K562 (cell line): ENCODE measurements at regions not wholly inside any gene's neighbourhood (a gene's known extent, or its start where the extent isn't known, plus 50 kb on each side); places are given as distances from the start of the nearest gene placed in this dataset.

ENCODE experiments used
- ATAC-seq: fragments of 200-7000 bp; cut with Tn5 transposase; 3 replicates; pipeline ENCODE4 v1.9.1; 2020; ENCODE audit warnings: moderate library complexity
- BruUV-seq: library from RNA; stranded (reverse); fragments of 400-500 nt; replicated peaks from 2 replicates; lab custom pipeline; 2021; lab: Mats Ljungman, UMichigan
- CTCF ChIA-PET: fragments of 300-600 bp; formaldehyde crosslinking; extraction: SDS; loops from one replicate; lab custom pipeline; 2021; ENCODE audit warnings: low intra/inter-chr PET ratio; lab: Yijun Ruan, JAX
- POLR2A ChIA-PET: fragments of 300-600, 350-650 bp; sonication (Branson Sonifier 250); formaldehyde crosslinking; extraction: SDS; loops from one replicate; lab custom pipeline; 2021; ENCODE audit warnings: antibody characterized with exemption, inconsistent platforms; lab: Yijun Ruan, JAX
- DNase-seq, 4 experiments: peaks; one replicate each; pipeline versions ENCODE4 v3.0.0 to v3.0.0-alpha.2; 2011 to 2018; ENCODE audit warnings: low spot score in 3 of 4, mixed read lengths in 3 of 4; ENCODE audit errors: extremely low read depth in 1 of 4
- FAIRE-seq: peaks from 2 replicates; lab custom pipeline; 2011; peaks lifted over from hg19 to GRCh38; lab: Jason Lieb, UNC
- H2AFZ ChIP-seq: 2 replicates; pipeline ENCODE4 v1.6.0; 2011; ENCODE audit warnings: low read depth, low read length, control low read depth, inconsistent platforms
- H3K27ac ChIP-seq: fragments of 200-600 bp; 3 replicates; pipeline ENCODE4 v1.8.0; 2011; ENCODE audit warnings: low read depth, mild to moderate bottlenecking, control low read depth, inconsistent platforms, low read length, moderate library complexity, mixed read lengths; ENCODE audit errors: extremely low read depth
- H3K27me3 ChIP-seq, 2 experiments: fragments of 300-600 bp in 1 of 2; 2 replicates in 1 of 2; 3 replicates in 1 of 2; pipeline versions ENCODE4 v1.6.0 to v1.8.0; 2011; ENCODE audit warnings: inconsistent platforms in 2 of 2, low read length in 2 of 2, mild to moderate bottlenecking in 1 of 2, mixed read lengths in 1 of 2, moderate library complexity in 1 of 2; ENCODE audit not compliant: control insufficient read depth in 2 of 2, insufficient read depth in 2 of 2
- H3K36me3 ChIP-seq: fragments of 300-600 bp; 3 replicates; pipeline ENCODE4 v1.8.0; 2011; ENCODE audit warnings: mild to moderate bottlenecking, low read length, inconsistent platforms; ENCODE audit not compliant: control insufficient read depth, insufficient read depth
- H3K4me1 ChIP-seq, 2 experiments: fragments of 200-600 bp in 1 of 2; replicated peaks in 1 of 2; 2 replicates in 1 of 2; 3 replicates in 1 of 2; pipeline versions ENCODE4 v1.5.1 to v1.8.0; 2011; ENCODE audit warnings: inconsistent platforms in 2 of 2, low read length in 2 of 2, mild to moderate bottlenecking in 1 of 2, mixed read lengths in 1 of 2, moderate library complexity in 1 of 2; ENCODE audit not compliant: control insufficient read depth in 2 of 2, insufficient read depth in 2 of 2
- H3K4me2 ChIP-seq: 2 replicates; pipeline ENCODE4 v1.6.1; 2011; ENCODE audit warnings: low read length, control low read depth, inconsistent platforms, mixed read lengths; ENCODE audit not compliant: insufficient read depth
- H3K4me3 ChIP-seq: fragments of 200-600 bp; sonication (generic), shearing (Covaris generic); 2 replicates; pipeline ENCODE4 v1.5.1; 2016; ENCODE audit warnings: control low read depth, inconsistent platforms
- H3K79me2 ChIP-seq: fragments of 200-600 bp; 3 replicates; pipeline ENCODE4 v1.8.0; 2011; ENCODE audit warnings: low read length, inconsistent platforms; ENCODE audit not compliant: control insufficient read depth, insufficient read depth
- H3K9ac ChIP-seq, 2 experiments: 2 replicates each; pipeline versions ENCODE4 v1.6.0 to v1.6.1; 2011; ENCODE audit warnings: low read depth in 2 of 2, low read length in 2 of 2, control low read depth in 1 of 2, inconsistent platforms in 1 of 2, mild to moderate bottlenecking in 1 of 2, mixed read lengths in 1 of 2; ENCODE audit not compliant: insufficient read depth in 1 of 2
- H3K9me1 ChIP-seq: one replicate; pipeline ENCODE4 v1.6.0; 2011; ENCODE audit warnings: inconsistent platforms, mild to moderate bottlenecking, low read length, moderate library complexity; ENCODE audit not compliant: control insufficient read depth, insufficient read depth
- H3K9me3 ChIP-seq: replicated peaks from 2 replicates; pipeline ENCODE4 v1.5.1; 2011; ENCODE audit warnings: low read depth, low read length, inconsistent platforms; ENCODE audit not compliant: control insufficient read depth, insufficient read depth
- H4K20me1 ChIP-seq: replicated peaks from 2 replicates; pipeline ENCODE4 v1.6.1; 2011; ENCODE audit warnings: low read length, inconsistent platforms, mixed read lengths; ENCODE audit not compliant: control insufficient read depth, insufficient read depth
- ARID1B ChIP-seq: fragments of 450-650 bp; IDR thresholded peaks from 2 replicates; pipeline ENCODE4 v1.6.1; 2016; ENCODE audit warnings: antibody characterized with exemption, mild to moderate bottlenecking, inconsistent platforms
- HSF4 ChIP-seq: fragments of 250-450 bp; sonication (Bioruptor Pico); IDR thresholded peaks from 2 replicates; pipeline ENCODE4 v2.1.2; 2022; ENCODE audit warnings: mild to moderate bottlenecking, moderate library complexity, borderline replicate concordance
- VEZF1 ChIP-seq: fragments of 200-800 bp; sonication (Bioruptor generic); IDR thresholded peaks from 2 replicates; pipeline ENCODE4 v1.6.1; 2017; ENCODE audit warnings: missing genetic modification characterization, missing compliant biosample characterization
- YBX1 ChIP-seq: fragments of 450-650 bp; IDR thresholded peaks from 2 replicates; pipeline ENCODE4 v1.7.1; 2016; ENCODE audit warnings: mild to moderate bottlenecking
- ZBTB12 ChIP-seq: fragments of 250-450 bp; sonication (Bioruptor Pico); IDR thresholded peaks from 2 replicates; pipeline ENCODE4 v1.4.0; 2020
- ZNF280A ChIP-seq: fragments of 450-650 bp; IDR thresholded peaks from 2 replicates; pipeline ENCODE4 v1.6.1; 2018; ENCODE audit warnings: mild to moderate bottlenecking, low read depth; ENCODE audit not compliant: partially characterized antibody
- WGBS: fragments of 100-300 bp; shearing (Covaris generic); methylation state at CpG from one replicate; pipeline ENCODE4 v1.1.6; 2016; ENCODE audit warnings: low coverage, mixed read lengths; ENCODE audit not compliant: insufficient coverage; ENCODE audit errors: missing lambda C conversion rate; 5-methylcytosine and 5-hydroxymethylcytosine counted together
- in situ Hi-C: fragments of 300-500 bp; cut with MboI; formaldehyde crosslinking; loops from 4 replicates; pipeline ENCODE4 v1.15.0; 2018; ENCODE audit warnings: inconsistent platforms, mixed read lengths
- intact Hi-C: fragments of 100-400 bp; cut with micrococcal nuclease; formaldehyde crosslinking; loops from 2 replicates; pipeline ENCODE4 v1.14.2; 2022

- ChIA-PET POLR2A (no interaction called here), CTCF (no interaction called here)
- Histone ChIP-seq H3K4me3 (no peak overlapping the region), H4K20me1 (no peaks in the 10 kb centered on the region), H2AFZ (no peak overlapping the region), H3K9ac (no peak overlapping the region), H3K36me3 (no peaks in the 10 kb centered on the region), H3K9me1 (no peaks in the 10 kb centered on the region), H3K79me2 (no peaks in the 10 kb centered on the region), H3K4me2 (no peak overlapping the region), H3K4me1 (no peaks in the 10 kb centered on the region), H3K27ac (no peak overlapping the region), H3K27me3 (no peaks in the 10 kb centered on the region), H3K9me3 (no peaks in the 10 kb centered on the region)
- TF ChIP-seq VEZF1 (CRISPR knock-in tag): no peak
- TF ChIP-seq HSF4: no peak
- no TSS peak for BruUV-seq
- FAIRE-seq (no peak), DNase-seq (no peak), ATAC-seq (no peak)
- in situ Hi-C loops: no loop called here
- intact Hi-C loops: no loop called here
- 0% methylated on average over 1 of the region's 1 CpG for WGBS
Observed at GRCh38 chr5:20476016-20476415, 488.0 kb upstream of the CDH18 start.

- TF ChIP-seq ZNF280A (no peak), ARID1B (no peak), YBX1 (no peak), ZBTB12 (CRISPR knock-in tag) (no peak)
- ChIA-PET CTCF (no interaction called here), POLR2A (no interaction called here)
- H3K27ac ChIP-seq: no peak overlapping the region
- no peaks in the 10 kb centered on the region for H3K27me3 ChIP-seq
- DNase-seq (no peak), ATAC-seq (no peak), FAIRE-seq (no peak)
- 0% methylated on average over 1 of the region's 1 CpG for WGBS
- no peaks in the 10 kb centered on the region for H4K20me1 ChIP-seq
- H3K4me2 ChIP-seq: no peak overlapping the region
- no peaks in the 10 kb centered on the region; the same call in 1 of the 2 replicates for H3K9me3 ChIP-seq
- no TSS peak for BruUV-seq
- no peaks in the 10 kb centered on the region for H3K4me1 ChIP-seq
- H3K36me3 ChIP-seq: no peaks in the 10 kb centered on the region
- H2AFZ ChIP-seq: no peak overlapping the region
- in situ Hi-C loops: no loop called here
- H3K9me1 ChIP-seq: no peaks in the 10 kb centered on the region
- intact Hi-C loops: no loop called here
- H3K79me2 ChIP-seq: no peaks in the 10 kb centered on the region
- no peak overlapping the region for H3K9ac ChIP-seq
- no peak overlapping the region for H3K4me3 ChIP-seq
Observed at GRCh38 chr5:20470997-20471396, 483.0 kb upstream of the CDH18 start.
